Common myeloid progenitor, CD34-positive (primary cell): ENCODE measurements at regions not wholly inside any gene's neighbourhood (a gene's known extent, or its start where the extent isn't known, plus 50 kb on each side); places are given as distances from the start of the nearest gene placed in this dataset.

ENCODE experiments used
- CTCF ChIA-PET: fragments of 350-600 bp; sonication (Branson Sonifier 250); formaldehyde crosslinking; loops from one replicate; lab custom pipeline; 2021; ENCODE audit warnings: antibody characterized with exemption; lab: Charles Lee
- POLR2A ChIA-PET: fragments of 350-600 bp; sonication (Branson Sonifier 250); formaldehyde crosslinking; loops from one replicate; lab custom pipeline; 2021; ENCODE audit warnings: antibody characterized with exemption; lab: Charles Lee
- DNase-seq, 3 donors: peaks; one replicate each; pipeline versions ENCODE4 v3.0.0 to v3.0.0-alpha.2; 2013
- H3K27ac ChIP-seq, 2 experiments: 1 replicate in 1 of 2; 2 replicates in 1 of 2; pipeline ENCODE4 v1.7.0; 2013; ENCODE audit warnings: inconsistent platforms in 2 of 2, low read length in 2 of 2, mild to moderate bottlenecking in 2 of 2, low read depth in 1 of 2, moderate library complexity in 1 of 2; ENCODE audit not compliant: severe bottlenecking in 2 of 2, insufficient read depth in 1 of 2, poor library complexity in 1 of 2
- H3K27me3 ChIP-seq, 5 experiments: replicated peaks in 2 of 5; 1 replicate in 3 of 5; 2 replicates in 2 of 5; pipeline versions ENCODE4 v1.6.1 to v1.7.0; 2013; ENCODE audit warnings: low read length in 4 of 5, mild to moderate bottlenecking in 2 of 5, moderate library complexity in 2 of 5, inconsistent platforms in 1 of 5; ENCODE audit not compliant: insufficient read depth in 5 of 5, control insufficient read depth in 4 of 5
- H3K36me3 ChIP-seq, 4 experiments: 1 replicate in 2 of 4; 2 replicates in 2 of 4; pipeline versions ENCODE4 v1.6.1 to v1.7.0; 2013; ENCODE audit warnings: low read length in 3 of 4, control low read depth in 1 of 4, mild to moderate bottlenecking in 1 of 4; ENCODE audit not compliant: control insufficient read depth in 4 of 4, insufficient read depth in 4 of 4
- H3K4me1 ChIP-seq, 4 experiments: 1 replicate in 3 of 4; 2 replicates in 1 of 4; pipeline versions ENCODE4 v1.6.1 to v1.7.1; 2013; ENCODE audit warnings: low read length in 3 of 4, mild to moderate bottlenecking in 3 of 4, control low read depth in 1 of 4, inconsistent platforms in 1 of 4, moderate library complexity in 1 of 4; ENCODE audit not compliant: control insufficient read depth in 4 of 4, insufficient read depth in 4 of 4; ENCODE audit errors: control extremely low read depth in 1 of 4
- H3K4me3 ChIP-seq, 7 experiments: 1 replicate in 4 of 7; 2 replicates in 3 of 7; pipeline versions ENCODE4 v1.5.1 to v1.7.0; 2013; ENCODE audit warnings: mild to moderate bottlenecking in 7 of 7, low read length in 6 of 7, moderate library complexity in 6 of 7, inconsistent platforms in 2 of 7, low read depth in 2 of 7, control low read depth in 1 of 7; ENCODE audit not compliant: insufficient read depth in 4 of 7, control insufficient read depth in 1 of 7; ENCODE audit errors: extremely low read depth in 1 of 7
- H3K9me3 ChIP-seq, 5 experiments: 1 replicate in 4 of 5; 2 replicates in 1 of 5; pipeline versions ENCODE4 v1.6.1 to v1.7.1; 2013; ENCODE audit warnings: low read length in 4 of 5, mild to moderate bottlenecking in 2 of 5, inconsistent platforms in 1 of 5, low read depth in 1 of 5, moderate library complexity in 1 of 5; ENCODE audit not compliant: control insufficient read depth in 4 of 5, insufficient read depth in 2 of 5; ENCODE audit errors: control extremely low read depth in 1 of 5
- WGBS: methylation state at CpG from one replicate; pipeline ENCODE4 v1.1.5; 2013; ENCODE audit not compliant: insufficient coverage; 5-methylcytosine and 5-hydroxymethylcytosine counted together

DNA sequence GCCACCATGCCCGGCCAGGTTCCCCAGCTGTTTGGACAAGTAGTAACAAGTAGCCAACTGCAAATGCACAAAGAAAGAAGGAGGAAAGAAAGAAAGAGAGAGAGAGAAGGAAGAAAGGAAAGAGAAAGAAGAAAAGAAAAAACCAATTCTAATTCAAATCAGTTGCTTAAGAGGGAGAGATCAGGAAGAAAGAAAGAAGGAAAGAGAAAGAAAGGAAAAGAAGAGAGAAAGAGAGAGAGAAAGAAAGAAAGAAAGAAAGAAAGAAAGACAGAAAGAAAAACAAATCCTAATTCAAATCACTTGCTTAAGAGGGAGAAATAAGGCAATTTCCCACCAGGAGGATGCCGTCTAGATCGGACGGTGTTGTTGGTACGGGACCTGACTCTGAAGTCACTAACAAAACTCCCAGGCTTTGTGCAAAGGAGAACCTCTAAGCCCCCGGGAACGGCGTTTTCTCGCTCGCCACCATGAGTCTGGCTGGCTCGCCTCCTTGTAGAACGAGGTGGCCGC lies 95.5 kb upstream of the PPP2R3B start:
- Histone ChIP-seq H3K36me3 (no peaks in the 10 kb centered on the region), H3K27me3 (no peaks in the 10 kb centered on the region), H3K4me3 (no peak overlapping the region), H3K9me3 (peaks cover 0 to 12% (median 9%) of the 10 kb centered on the region in 5 experiments), H3K4me1 (no peaks in the 10 kb centered on the region), H3K27ac (no peak overlapping the region)
- 84% methylated on average over 13 of the region's 13 CpGs for WGBS
- DNase-seq: no peak
- ChIA-PET POLR2A (no interaction called here), CTCF (no interaction called here)

DNA sequence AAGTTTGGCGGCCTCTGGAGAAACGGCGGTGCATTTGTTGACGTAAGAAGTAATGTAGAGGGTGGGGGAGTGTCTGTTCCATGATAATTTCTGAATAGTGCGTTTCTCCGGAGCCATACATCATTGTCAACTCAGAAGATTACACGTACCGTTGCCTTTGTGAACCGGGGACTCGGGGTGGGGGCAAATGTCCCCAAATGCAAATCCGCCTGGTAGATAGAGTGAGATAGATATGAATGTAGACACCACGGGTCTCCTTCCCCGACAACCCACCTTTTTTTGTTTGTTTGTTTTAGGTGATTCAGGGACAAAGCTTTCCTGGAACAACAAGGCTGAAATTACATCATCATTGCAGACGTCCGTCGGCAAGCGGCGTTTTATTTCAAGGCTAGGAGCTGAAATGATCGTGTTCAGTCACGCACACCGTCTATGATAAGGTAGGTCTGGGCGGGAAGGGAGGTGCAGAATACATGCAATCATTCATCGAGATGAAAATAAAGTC lies 96.0 kb upstream of the PPP2R3B start:
- WGBS: 83% methylated on average over 20 of the region's 23 CpGs
- Histone ChIP-seq H3K27me3 (no peaks in the 10 kb centered on the region), H3K36me3 (no peaks in the 10 kb centered on the region), H3K4me1 (no peaks in the 10 kb centered on the region), H3K9me3 (peaks cover 0 to 12% (median 9%) of the 10 kb centered on the region in 5 experiments), H3K4me3 (no peak overlapping the region), H3K27ac (no peak overlapping the region)
- POLR2A ChIA-PET: no interaction called here
- CTCF ChIA-PET: no interaction called here
- DNase-seq: no peak

DNA sequence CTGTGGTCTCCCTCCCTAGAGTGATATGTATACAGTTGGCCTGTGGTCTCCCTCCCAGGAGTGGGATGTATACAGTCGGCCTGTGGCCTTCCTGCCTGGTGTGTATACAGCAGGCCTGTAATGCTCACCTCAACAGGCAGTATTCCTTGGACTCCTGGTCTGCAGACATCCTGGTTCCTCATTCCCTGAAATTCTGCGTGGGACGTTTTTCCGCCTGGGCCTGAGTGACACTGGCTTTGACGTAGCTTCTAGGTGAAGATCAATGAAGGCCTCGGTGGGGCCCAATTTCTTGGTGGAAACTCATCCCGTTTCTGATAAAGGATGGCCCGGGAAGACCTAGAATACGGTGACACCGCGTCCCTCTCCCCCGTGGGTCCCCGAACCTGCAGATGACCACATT lies 98.7 kb upstream of the PPP2R3B start:
- ChIA-PET POLR2A (no interaction called here), CTCF (no interaction called here)
- DNase-seq: no peak
- Histone ChIP-seq H3K27ac (no peak overlapping the region), H3K4me1 (no peaks in the 10 kb centered on the region), H3K9me3 (peaks cover 0 to 12% (median 9%) of the 10 kb centered on the region in 5 experiments), H3K36me3 (no peaks in the 10 kb centered on the region), H3K27me3 (peaks cover 0 to 2% (median 0%) of the 10 kb centered on the region in 5 experiments), H3K4me3 (no peak overlapping the region)
- 92% methylated on average over 13 of the region's 13 CpGs for WGBS

DNA sequence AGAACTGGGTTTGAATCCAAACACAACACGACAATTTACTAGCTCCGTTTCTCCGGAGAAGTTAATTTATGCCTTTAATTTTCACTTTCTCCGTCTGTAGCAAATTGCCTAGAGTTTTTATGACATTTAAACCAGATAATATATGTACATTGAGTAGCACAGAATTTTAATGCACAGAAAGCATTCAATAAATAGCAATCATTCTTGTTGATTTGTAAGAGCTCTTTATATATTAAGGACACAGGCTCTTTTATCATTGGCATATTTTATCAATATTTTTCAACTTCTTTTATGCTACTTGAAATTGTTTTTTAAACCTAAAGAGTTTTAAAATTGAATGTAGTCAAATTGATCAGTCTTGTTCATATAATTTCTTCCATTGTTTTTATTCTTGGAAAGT lies 99.6 kb upstream of the PPP2R3B start:
- H3K27ac ChIP-seq: no peak overlapping the region
- no peak overlapping the region for H3K4me3 ChIP-seq
- ChIA-PET CTCF (no interaction called here), POLR2A (no interaction called here)
- WGBS: 100% methylated on average over 1 of the region's 4 CpGs
- peaks cover 0 to 2% (median 0%) of the 10 kb centered on the region in 5 experiments for H3K27me3 ChIP-seq
- no peaks in the 10 kb centered on the region for H3K36me3 ChIP-seq
- H3K9me3 ChIP-seq: peaks cover 0 to 9% (median 8%) of the 10 kb centered on the region in 5 experiments
- no peaks in the 10 kb centered on the region for H3K4me1 ChIP-seq
- no peak for DNase-seq

DNA sequence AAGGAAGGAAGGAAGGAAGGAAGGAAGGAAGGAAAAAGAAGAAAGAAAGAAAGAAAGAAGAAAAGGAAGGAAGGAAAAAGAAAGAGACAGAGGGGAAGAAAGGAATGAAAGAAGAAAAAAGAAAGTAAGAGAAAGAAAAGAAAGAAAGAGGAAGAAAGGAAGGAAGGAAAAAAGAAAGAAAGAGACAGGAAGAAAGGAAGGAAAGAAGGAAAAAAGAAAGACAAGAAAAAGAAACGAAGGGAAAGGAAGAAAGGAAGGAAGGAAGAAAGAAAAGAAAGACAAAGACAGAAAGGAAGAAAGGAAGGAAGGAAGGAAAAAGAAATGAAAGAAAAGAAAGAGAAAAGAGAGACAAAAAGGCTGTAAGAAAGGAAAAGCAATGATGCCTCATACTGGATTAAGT lies 101.1 kb upstream of the PPP2R3B start:
- WGBS: 82% methylated on average over 1 of the region's 1 CpG
- peaks cover 0 to 2% (median 0%) of the 10 kb centered on the region in 5 experiments for H3K9me3 ChIP-seq

DNA sequence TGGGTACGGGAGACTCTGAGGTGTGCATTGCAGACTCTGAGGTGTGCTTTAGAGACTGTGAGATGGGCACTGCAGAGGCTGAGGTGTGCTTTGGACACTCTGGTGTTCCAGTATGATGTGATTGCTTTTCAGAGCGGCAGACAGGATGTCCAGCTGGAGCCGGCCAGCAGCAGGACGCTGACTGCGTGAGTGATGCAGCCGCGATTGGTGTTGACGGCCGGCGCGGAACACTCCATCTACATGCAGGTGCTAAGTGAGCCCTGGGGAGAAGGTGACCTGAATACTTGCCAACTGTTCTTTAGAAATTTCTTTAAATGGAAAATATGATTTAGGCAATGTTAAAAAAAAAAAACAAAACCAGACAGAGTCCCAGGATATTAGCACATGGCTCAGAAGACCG lies 103.1 kb upstream of the PPP2R3B start:
- Histone ChIP-seq H3K4me1 (no peaks in the 10 kb centered on the region), H3K27me3 (peaks cover 0 to 2% (median 0%) of the 10 kb centered on the region in 5 experiments), H3K9me3 (peaks cover 0 to 2% (median 0%) of the 10 kb centered on the region in 5 experiments), H3K36me3 (no peaks in the 10 kb centered on the region), H3K27ac (no peak overlapping the region), H3K4me3 (no peak overlapping the region)
- ChIA-PET POLR2A (no interaction called here), CTCF (no interaction called here)
- DNase-seq: no peak
- 92% methylated on average over 12 of the region's 12 CpGs for WGBS

More for the DNA sequence above, 101.1 kb upstream of the PPP2R3B start:
- H3K4me1 ChIP-seq: no peaks in the 10 kb centered on the region
- H3K36me3 ChIP-seq: no peaks in the 10 kb centered on the region
- POLR2A ChIA-PET: no interaction called here
- DNase-seq: no peak
- H3K27me3 ChIP-seq: peaks cover 0 to 2% (median 0%) of the 10 kb centered on the region in 5 experiments
- CTCF ChIA-PET: no interaction called here
- H3K27ac ChIP-seq: no peak overlapping the region
- no peak overlapping the region for H3K4me3 ChIP-seq

DNA sequence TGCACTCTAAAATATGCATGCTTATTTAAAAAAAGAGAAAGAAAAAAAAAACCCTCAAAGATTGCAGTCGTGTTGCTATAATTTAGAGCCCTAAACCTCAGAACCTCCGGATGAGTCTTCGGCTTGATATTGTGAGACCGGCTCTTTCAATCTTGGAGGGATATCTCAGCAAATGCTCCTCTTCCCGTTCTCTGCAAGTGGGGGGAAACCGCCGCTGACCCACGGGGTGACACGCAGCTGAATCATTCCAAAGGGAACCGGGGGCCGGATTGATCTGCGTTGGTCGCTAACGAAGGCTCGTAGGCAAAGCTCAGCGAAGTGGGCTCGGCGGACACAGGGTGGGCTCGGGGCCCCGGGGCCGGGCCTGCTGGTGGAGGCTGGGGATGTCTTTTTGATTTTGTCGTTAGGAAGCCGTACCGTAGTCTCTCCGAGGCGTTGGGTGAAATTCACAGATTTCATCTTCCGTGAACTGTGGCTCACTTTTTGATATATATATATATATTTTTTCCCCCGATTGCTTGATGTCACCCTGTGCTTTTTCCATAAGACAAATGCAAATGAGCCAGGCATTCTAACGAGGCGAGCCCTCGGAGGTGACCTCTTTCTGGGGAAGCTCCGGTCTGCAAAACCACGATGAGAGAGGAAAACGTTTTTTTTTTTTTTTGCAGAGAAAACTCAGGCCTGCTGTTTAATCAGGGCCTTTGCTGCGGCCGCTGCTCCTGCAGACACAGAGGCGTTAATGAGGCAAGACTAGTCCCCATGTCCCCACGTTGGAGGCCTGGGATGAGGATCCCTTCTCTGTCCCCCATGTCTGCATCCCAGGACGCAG lies 110.7 kb upstream of the PPP2R3B start:
- no peak overlapping the region for H3K4me3 ChIP-seq
- DNase-seq: no peak
- H3K9me3 ChIP-seq: peaks cover 0 to 6% (median 0%) of the 10 kb centered on the region in 5 experiments
- peaks cover 0 to 56% (median 22%) of the 10 kb centered on the region in 5 experiments for H3K27me3 ChIP-seq
- no peak overlapping the region for H3K27ac ChIP-seq
- WGBS: 55% methylated on average over 24 of the region's 39 CpGs
- H3K4me1 ChIP-seq: no peaks in the 10 kb centered on the region
- CTCF ChIA-PET: no interaction called here
- POLR2A ChIA-PET: no interaction called here
- H3K36me3 ChIP-seq: no peaks in the 10 kb centered on the region
